Embryonic facial prominence (tissue), 1 donor: ENCODE measurements at regions not wholly inside any gene's neighbourhood (a gene's known extent, or its start where the extent isn't known, plus 50 kb on each side); places are given as distances from the start of the nearest gene placed in this dataset.
"Not testable (repeated sequence)": the region's sequence is repeated elsewhere in the genome, so short reads cannot be mapped to it uniquely, and the experiment has no call there.

Experiments
- DNase-seq: peaks from one replicate; pipeline ENCODE4 v3.0.0-alpha.2; 2016; ENCODE audit errors: extremely low spot score

DNA sequence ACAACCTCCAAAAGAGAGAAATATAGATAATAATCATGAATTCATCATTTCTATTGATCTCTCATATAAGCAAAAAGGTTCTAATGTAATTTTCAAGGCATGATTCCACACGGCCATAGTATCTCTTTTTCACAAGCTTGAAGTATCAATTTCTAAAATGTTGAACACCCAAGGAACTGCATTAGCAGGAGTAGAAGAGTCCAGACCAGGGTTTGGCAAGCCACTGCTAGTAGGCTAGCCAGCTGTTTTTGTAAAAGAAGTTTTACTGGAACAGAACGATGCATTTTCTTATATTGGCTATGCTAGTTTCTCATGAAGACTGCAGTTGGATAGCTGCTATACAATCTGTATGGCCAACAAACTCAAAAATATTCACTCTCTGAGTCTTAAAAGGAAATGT, 481.5 kb upstream of the MIR17HG start:
- no peak for DNase-seq

GRCh38 chr13:90867336-90867683, 480.2 kb upstream of the MIR17HG start:
- peak; percentile 54 for DNase-seq

- DNase-seq: no peak
These were observed 479.1 kb upstream of the MIR17HG start for GRCh38 chr13:90868321-90868920.

DNA sequence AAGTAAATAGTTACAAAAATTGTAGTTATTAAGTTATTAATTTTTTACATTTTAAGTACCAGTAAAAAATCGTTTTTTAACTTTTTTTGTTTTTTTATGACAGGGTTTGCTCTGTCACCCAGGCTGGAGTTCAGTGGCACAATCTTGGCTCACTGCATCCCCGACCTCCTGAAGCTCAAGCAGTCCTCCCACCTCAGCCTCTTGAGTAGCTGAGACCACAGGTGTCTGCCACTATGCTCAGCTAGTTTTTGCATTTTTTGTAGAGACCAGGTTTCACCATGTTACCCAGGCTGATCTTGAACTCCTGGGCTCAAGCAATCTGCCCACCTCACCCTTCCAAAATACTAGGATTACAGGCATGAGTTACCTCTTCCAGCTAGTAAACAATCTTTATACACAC, 477.9 kb upstream of the MIR17HG start:
- DNase-seq: no peak

DNA sequence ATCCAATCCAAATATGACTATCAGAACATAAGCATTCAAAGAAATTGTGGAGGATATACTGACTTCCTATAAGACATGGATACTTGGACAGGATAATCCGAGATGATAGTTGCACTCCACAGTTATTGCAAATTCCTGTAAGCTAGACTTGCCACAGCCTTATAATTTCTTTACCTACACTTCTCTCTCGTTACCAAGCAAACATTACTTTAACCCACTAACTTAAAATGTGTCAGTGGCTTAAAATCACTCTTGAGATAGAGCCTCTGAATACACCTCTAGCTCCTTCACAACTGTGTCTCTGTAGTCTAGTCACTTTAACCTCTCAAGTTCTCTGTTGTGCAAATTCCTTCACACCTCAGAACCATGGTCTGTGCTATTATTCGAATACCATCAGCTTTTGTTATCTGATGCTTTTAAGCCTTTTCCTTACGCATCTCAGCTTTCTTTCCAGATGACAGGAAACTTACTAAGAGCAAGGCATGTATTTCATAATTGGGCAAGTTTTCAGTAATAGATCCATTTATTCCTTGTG, 474.9 kb upstream of the MIR17HG start:
- DNase-seq: no peak

DNA sequence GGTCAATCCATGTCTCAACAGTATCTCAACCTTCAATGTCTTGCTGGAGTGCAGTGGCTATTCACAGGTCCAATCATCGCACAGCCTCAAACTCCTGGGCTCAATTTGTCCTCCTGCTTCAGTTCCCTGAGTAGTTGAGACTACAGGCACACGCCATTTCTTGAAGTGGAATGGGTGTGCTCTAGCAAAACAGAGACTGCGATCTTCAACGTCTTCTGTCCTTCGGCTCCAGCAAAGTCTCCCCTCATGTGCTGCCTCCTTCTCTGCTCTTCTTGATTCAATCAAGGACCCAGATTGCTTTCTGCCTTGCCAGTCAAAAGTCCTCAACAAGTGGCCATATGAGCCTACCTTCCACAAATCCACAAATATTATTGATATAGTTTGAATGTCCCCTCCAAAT, 466.7 kb upstream of the MIR17HG start:
- no peak for DNase-seq

- DNase-seq: no peak
These were observed 464.9 kb upstream of the MIR17HG start for GRCh38 chr13:90882551-90882950.

DNA sequence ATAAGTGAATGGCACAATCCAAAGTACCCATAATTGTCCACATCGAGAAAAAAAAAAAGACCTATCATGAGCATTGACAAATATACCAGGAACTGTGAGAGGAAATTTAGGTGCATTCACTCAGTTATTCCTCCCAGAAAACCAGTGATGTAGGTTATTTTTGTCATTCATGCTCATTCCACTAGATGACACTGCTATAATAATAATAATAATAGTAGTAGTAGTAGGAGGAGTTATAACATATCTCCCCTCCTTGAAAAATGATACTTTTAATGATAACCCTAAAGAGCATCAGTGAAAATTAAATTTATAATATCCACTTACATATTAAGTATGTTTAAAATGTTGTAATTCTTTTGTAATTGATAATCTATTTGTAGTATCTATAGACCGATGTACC, 463.9 kb upstream of the MIR17HG start:
- no peak for DNase-seq

DNA sequence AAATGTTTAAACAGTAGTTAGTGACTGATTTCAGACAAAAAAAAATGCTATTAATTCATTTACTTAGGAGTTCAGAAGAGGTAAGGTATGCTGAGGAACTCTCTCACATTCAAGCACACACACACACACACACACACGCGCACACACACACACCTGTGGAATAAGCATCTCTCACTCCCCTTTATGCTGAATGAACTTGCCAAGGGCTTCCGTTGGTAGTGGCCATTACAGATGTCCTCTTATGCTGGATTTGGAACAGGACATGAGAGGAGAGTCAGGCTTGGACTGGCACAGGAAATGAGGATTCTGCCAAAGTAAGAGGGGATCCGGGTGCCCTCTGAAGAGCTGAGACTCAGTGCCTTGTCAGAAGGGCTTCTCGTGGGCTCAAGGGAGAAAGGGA, 463.4 kb upstream of the MIR17HG start:
- no peak for DNase-seq

GRCh38 chr13:90889906-90890834, 457.3 kb upstream of the MIR17HG start:
- DNase-seq: no peak

GRCh38 chr13:90891329-90891728, 456.2 kb upstream of the MIR17HG start:
- DNase-seq: no peak

GRCh38 chr13:90893199-90893598, 454.3 kb upstream of the MIR17HG start:
- DNase-seq: not testable (repeated sequence)

- DNase-seq: no peak
These were observed 451.5 kb upstream of the MIR17HG start for GRCh38 chr13:90896002-90896401.

- no peak for DNase-seq
These were observed 448.7 kb upstream of the MIR17HG start for GRCh38 chr13:90898811-90899210.

DNA sequence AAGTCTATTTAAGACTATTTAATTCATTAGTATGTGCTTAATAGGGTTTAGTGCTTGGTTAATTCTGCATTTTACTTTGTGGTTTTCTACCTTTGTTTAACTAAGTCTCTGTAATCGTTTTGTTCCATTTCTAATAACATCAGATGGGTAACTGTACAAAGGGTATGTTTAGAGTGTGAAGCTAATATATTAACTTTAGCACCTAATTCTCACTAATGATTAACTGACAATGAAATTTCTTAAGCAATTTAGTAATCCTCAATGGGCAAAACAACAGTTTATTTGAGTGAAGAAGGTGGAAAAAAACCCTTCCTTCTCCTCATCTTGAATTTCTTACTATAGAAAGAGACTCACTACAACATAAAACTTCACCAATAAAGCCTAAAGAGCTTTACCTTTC, 448.1 kb upstream of the MIR17HG start:
- DNase-seq: no peak

GRCh38 chr13:90902255-90902654, 445.2 kb upstream of the MIR17HG start:
- DNase-seq: no peak

GRCh38 chr13:90906554-90906953, 440.9 kb upstream of the MIR17HG start:
- no peak for DNase-seq

GRCh38 chr13:90908792-90909191, 438.7 kb upstream of the MIR17HG start:
- no peak for DNase-seq

DNA sequence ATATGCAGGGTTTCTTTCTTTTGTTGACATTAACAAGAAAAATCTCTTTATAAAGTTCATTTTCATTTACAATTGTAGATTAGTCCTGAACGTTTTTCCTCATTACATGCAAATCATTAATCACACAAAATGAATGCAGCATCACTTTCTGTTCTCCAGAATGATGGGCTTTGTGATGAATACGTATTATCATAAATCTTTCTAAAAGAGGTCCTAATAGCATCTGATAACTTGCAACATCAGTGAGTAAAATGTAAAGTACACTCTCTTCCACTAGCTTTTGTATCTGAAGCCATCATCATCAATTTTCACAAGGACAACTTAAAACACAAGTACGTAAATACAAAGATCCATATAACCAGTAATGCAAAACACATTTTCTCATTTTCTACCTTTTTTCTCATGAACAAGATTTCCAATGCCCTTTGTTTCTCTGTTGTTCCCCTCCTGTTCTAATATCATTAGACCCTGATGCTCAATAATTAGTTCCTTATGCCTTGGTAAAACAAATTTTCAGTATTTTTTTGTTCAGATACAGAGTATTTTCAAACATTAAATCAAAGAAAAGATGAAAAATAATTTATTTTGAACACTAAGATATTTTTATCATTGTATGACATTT, 437.4 kb upstream of the MIR17HG start:
- no peak for DNase-seq

GRCh38 chr13:90912247-90912646, 435.2 kb upstream of the MIR17HG start:
- no peak for DNase-seq

GRCh38 chr13:90918536-90918935, 429.0 kb upstream of the MIR17HG start:
- DNase-seq: no peak

DNA sequence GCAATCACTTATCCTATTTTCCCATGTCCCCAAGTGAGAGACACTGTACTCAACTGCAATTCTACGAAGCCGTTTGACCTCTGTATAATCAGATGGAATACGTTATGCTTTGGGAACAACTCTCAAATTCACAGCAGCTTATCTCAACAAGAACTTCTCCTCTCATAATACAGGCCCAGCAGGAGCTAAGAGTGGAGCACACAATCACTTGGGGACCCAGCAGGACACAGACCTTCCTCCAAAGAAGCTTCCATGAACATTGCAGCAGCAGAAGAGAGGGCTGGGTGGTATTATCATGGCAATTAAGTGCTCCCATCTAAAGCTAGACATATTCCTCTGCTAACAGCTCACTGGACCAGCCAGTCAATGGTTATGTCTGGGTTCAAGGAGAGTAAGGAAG, 428.3 kb upstream of the MIR17HG start:
- DNase-seq: no peak

DNA sequence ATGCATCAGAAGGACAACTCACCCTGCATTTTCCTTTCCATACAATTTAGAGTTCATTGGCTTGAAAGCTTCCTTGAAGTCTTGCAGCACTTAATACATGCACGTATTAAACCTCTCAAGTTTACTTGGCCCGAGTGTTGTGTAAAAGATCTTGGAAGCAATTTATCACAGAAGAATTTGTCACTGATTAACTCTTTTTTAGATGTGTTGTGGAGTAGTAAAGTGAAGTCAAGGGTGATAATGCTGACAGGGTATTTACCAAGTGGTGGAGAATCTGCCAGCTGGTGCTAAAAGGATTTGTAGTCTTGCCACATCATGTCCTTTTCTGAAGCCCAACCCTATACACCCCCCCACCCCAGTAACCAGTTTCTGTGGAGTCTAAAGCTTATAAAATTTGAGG, 421.0 kb upstream of the MIR17HG start:
- DNase-seq: no peak
